ENCODE measurements at regions not wholly inside any gene's neighbourhood (a gene's known extent, or its start where the extent isn't known, plus 50 kb on each side); places are given as distances from the start of the nearest gene placed in this dataset.

DNA sequence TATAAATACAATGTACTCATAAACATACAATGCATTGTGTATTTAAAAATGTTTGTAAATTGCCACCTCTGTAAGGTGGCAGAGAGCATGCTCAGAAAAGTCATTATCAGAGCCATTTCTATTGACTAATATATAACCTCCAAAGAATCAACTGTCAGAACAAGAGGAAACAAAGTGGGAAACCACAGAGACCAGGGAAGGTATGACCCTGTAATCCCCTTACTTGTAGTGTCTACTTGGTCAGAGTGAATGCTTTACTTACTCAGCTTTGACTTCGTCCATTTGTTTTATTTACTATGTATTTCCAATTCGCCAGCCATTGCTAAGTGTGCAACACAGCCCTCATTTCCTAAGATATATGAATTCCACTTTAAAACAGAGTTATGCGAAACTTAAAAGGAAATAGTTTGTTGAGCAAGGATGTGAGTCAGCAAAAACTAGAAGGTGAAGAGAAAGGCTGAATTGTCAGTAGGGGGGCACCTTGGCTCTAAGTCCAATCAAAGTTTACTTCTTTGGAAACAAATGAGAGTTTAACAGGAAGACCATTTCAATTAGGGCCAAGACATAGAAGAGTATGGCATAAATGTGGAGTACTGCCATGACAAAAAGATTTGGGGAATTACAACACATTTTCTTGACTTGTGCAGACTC, 671.7 kb upstream of the PTBP2 start:
- TF ChIP-seq EP300 (IDR thresholded peaks at IDR 0.05) = no peak
- TF ChIP-seq, protein P1, sequence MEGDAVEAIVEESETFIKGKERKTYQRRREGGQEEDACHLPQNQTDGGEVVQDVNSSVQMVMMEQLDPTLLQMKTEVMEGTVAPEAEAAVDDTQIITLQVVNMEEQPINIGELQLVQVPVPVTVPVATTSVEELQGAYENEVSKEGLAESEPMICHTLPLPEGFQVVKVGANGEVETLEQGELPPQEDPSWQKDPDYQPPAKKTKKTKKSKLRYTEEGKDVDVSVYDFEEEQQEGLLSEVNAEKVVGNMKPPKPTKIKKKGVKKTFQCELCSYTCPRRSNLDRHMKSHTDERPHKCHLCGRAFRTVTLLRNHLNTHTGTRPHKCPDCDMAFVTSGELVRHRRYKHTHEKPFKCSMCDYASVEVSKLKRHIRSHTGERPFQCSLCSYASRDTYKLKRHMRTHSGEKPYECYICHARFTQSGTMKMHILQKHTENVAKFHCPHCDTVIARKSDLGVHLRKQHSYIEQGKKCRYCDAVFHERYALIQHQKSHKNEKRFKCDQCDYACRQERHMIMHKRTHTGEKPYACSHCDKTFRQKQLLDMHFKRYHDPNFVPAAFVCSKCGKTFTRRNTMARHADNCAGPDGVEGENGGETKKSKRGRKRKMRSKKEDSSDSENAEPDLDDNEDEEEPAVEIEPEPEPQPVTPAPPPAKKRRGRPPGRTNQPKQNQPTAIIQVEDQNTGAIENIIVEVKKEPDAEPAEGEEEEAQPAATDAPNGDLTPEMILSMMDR (IDR thresholded peaks at IDR 0.05) = no peak

Measured in upper lobe of left lung (tissue), 4 donors.